ENCODE measurements at regions not wholly inside any gene's neighbourhood (a gene's known extent, or its start where the extent isn't known, plus 50 kb on each side); places are given as distances from the start of the nearest gene placed in this dataset.

- TF ChIP-seq CTCF (IDR thresholded peaks at IDR 0.05; ENCODE audit: low read depth, low read length, missing control alignments): no peak
- no peaks in the 10 kb centered on the region for H3K36me3 ChIP-seq (replicated peaks)
- DNase-seq: no peak
- H3K27me3 ChIP-seq (replicated peaks): no peaks in the 10 kb centered on the region
- in situ Hi-C loops (cut with HindIII; ENCODE audit: low pct_ligation_motif_present, low sequenced_read_pairs): no loop called here
- no peak overlapping the region for H3K4me3 ChIP-seq (ENCODE audit: low read depth, low read length)
- no peak overlapping the region for H3K27ac ChIP-seq
These were observed 402.3 kb upstream of the USP24 start for GRCh38 chr1:55617288-55617982.

GRCh38 chr1:55612988-55613387, 397.8 kb upstream of the USP24 start:
- no peak overlapping the region for H3K4me3 ChIP-seq (ENCODE audit: low read depth, low read length)
- DNase-seq: no peak
- H3K27me3 ChIP-seq (replicated peaks): no peaks in the 10 kb centered on the region
- H3K27ac ChIP-seq: no peak overlapping the region
- TF ChIP-seq CTCF (IDR thresholded peaks at IDR 0.05; ENCODE audit: low read depth, low read length, missing control alignments): no peak
- no peaks in the 10 kb centered on the region for H3K36me3 ChIP-seq (replicated peaks)
- in situ Hi-C loops (cut with HindIII; ENCODE audit: low pct_ligation_motif_present, low sequenced_read_pairs): no loop called here

GRCh38 chr1:55611123-55611522, 396.0 kb upstream of the USP24 start:
- in situ Hi-C loops (cut with HindIII; ENCODE audit: low pct_ligation_motif_present, low sequenced_read_pairs): no loop called here
- no peak for TF ChIP-seq CTCF (IDR thresholded peaks at IDR 0.05; ENCODE audit: low read depth, low read length, missing control alignments)
- DNase-seq: no peak
- no peaks in the 10 kb centered on the region for H3K27me3 ChIP-seq (replicated peaks)
- H3K36me3 ChIP-seq (replicated peaks): no peaks in the 10 kb centered on the region
- no peak overlapping the region for H3K27ac ChIP-seq
- no peak overlapping the region for H3K4me3 ChIP-seq (ENCODE audit: low read depth, low read length)

GRCh38 chr1:55610203-55610602, 395.0 kb upstream of the USP24 start:
- in situ Hi-C loops (cut with HindIII; ENCODE audit: low pct_ligation_motif_present, low sequenced_read_pairs): no loop called here
- H3K4me3 ChIP-seq (ENCODE audit: low read depth, low read length): no peak overlapping the region
- TF ChIP-seq CTCF (IDR thresholded peaks at IDR 0.05; ENCODE audit: low read depth, low read length, missing control alignments): no peak

GRCh38 chr1:55609630-55610029, 394.5 kb upstream of the USP24 start:
- in situ Hi-C loops (cut with HindIII; ENCODE audit: low pct_ligation_motif_present, low sequenced_read_pairs): no loop called here

More at GRCh38 chr1:55610203-55610602, 395.0 kb upstream of the USP24 start:
- H3K27me3 ChIP-seq (replicated peaks): no peaks in the 10 kb centered on the region
- H3K27ac ChIP-seq: no peak overlapping the region
- DNase-seq: no peak
- H3K36me3 ChIP-seq (replicated peaks): no peaks in the 10 kb centered on the region

More at GRCh38 chr1:55609630-55610029, 394.5 kb upstream of the USP24 start:
- no peak for TF ChIP-seq CTCF (IDR thresholded peaks at IDR 0.05; ENCODE audit: low read depth, low read length, missing control alignments)
- Histone ChIP-seq H3K27me3 (replicated peaks) (no peaks in the 10 kb centered on the region), H3K36me3 (replicated peaks) (no peaks in the 10 kb centered on the region), H3K27ac (no peak overlapping the region), H3K4me3 (ENCODE audit: low read depth, low read length) (no peak overlapping the region)
- no peak for DNase-seq
